ENCODE measurements at regions not wholly inside any gene's neighbourhood (a gene's known extent, or its start where the extent isn't known, plus 50 kb on each side); places are given as distances from the start of the nearest gene placed in this dataset.
A peak's percentile ranks its signal among the peaks of the same experiment; 100 is the strongest.

- no peak for DNase-seq (ENCODE audit: low spot score)
Observed at GRCh38 chr1:104699433-104699832, 949.7 kb downstream of the AMY1C start.

GRCh38 chr1:104702731-104703130 is 953.0 kb downstream of the AMY1C start:
- no peak for DNase-seq (ENCODE audit: low spot score)

- no peak for DNase-seq (ENCODE audit: low spot score)
Observed at GRCh38 chr1:104706631-104707147, 957.0 kb downstream of the AMY1C start.

- no peak for DNase-seq (ENCODE audit: low spot score)
Observed at GRCh38 chr1:104718752-104719151, 969.1 kb downstream of the AMY1C start.

GRCh38 chr1:104720741-104721140 is 971.0 kb downstream of the AMY1C start:
- DNase-seq (ENCODE audit: low spot score): no peak

GRCh38 chr1:104726917-104727316 is 977.2 kb downstream of the AMY1C start:
- DNase-seq (ENCODE audit: low spot score): no peak

- no peak for DNase-seq (ENCODE audit: low spot score)
Observed at GRCh38 chr1:104733866-104734265, 984.2 kb downstream of the AMY1C start.

GRCh38 chr1:104745875-104746274 is 996.2 kb downstream of the AMY1C start:
- no peak for DNase-seq (ENCODE audit: low spot score)

GRCh38 chr1:104746994-104747393 is 997.3 kb downstream of the AMY1C start:
- DNase-seq (ENCODE audit: low spot score): no peak

GRCh38 chr1:104760017-104760416 is 1010.3 kb downstream of the AMY1C start:
- DNase-seq (ENCODE audit: low spot score): no peak

- DNase-seq (ENCODE audit: low spot score): no peak
Observed at GRCh38 chr1:104761961-104762570, 1012.4 kb downstream of the AMY1C start.

GRCh38 chr1:104765085-104765484 is 1015.4 kb downstream of the AMY1C start:
- DNase-seq (ENCODE audit: low spot score): no peak

- DNase-seq (ENCODE audit: low spot score): no peak
Observed at GRCh38 chr1:104768466-104768865, 1018.8 kb downstream of the AMY1C start.

GRCh38 chr1:104780470-104781078 is 1030.9 kb downstream of the AMY1C start:
- DNase-seq (ENCODE audit: low spot score): peak; percentile 13

- no peak for DNase-seq (ENCODE audit: low spot score)
Observed at GRCh38 chr1:104785575-104786187, 1036.0 kb downstream of the AMY1C start.

GRCh38 chr1:104787866-104788510 is 1038.3 kb downstream of the AMY1C start:
- DNase-seq (ENCODE audit: low spot score): no peak

- no peak for DNase-seq (ENCODE audit: low spot score)
Observed at GRCh38 chr1:104791030-104791429, 1041.3 kb downstream of the AMY1C start.

- DNase-seq (ENCODE audit: low spot score): no peak
Observed at GRCh38 chr1:104794035-104794434, 1044.3 kb downstream of the AMY1C start.

- no peak for DNase-seq (ENCODE audit: low spot score)
Observed at GRCh38 chr1:104795931-104796330, 1046.2 kb downstream of the AMY1C start.

GRCh38 chr1:104797982-104798381 is 1048.3 kb downstream of the AMY1C start:
- DNase-seq (ENCODE audit: low spot score): no peak

GRCh38 chr1:104801344-104801743 is 1051.6 kb downstream of the AMY1C start:
- peak; percentile 16 for DNase-seq (ENCODE audit: low spot score)

- DNase-seq (ENCODE audit: low spot score): no peak
Observed at GRCh38 chr1:104804147-104804546, 1054.4 kb downstream of the AMY1C start.

GRCh38 chr1:104807590-104807989 is 1057.9 kb downstream of the AMY1C start:
- no peak for DNase-seq (ENCODE audit: low spot score)
